ENCODE measurements at regions not wholly inside any gene's neighbourhood (a gene's known extent, or its start where the extent isn't known, plus 50 kb on each side); places are given as distances from the start of the nearest gene placed in this dataset.

DNA sequence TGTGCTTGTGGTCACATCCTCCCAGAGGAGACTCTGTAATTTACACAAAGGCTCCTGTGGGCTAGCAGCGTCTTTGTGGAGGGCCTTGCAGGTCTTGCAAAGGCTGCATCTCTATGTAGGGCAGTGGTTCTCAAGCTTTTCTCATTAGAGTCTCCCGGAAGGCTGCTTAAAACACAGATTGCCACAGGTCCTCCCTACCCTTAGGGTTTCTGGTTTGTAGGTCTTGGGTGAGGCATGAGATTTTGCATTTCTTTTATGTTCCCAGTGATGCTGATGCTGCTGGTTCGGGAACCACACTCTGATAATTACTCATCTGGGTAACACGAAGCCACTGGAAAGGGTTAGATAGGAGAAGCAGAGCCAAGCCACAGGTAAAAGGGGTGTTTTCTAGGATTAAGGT, 151.3 kb upstream of the ZBED5 start:
- H3K9me3 Mint-ChIP-seq = peaks cover 3% of the 10 kb centered on the region
- peaks cover 6% of the 10 kb centered on the region for H3K36me3 Mint-ChIP-seq
- H3K27me3 Mint-ChIP-seq = peaks cover 8% of the 10 kb centered on the region
- H3K27ac Mint-ChIP-seq = no peak overlapping the region
- ATAC-seq = no peak
- no peak overlapping the region for H3K4me3 Mint-ChIP-seq
- H3K4me1 Mint-ChIP-seq = peaks cover 23% of the 10 kb centered on the region

DNA sequence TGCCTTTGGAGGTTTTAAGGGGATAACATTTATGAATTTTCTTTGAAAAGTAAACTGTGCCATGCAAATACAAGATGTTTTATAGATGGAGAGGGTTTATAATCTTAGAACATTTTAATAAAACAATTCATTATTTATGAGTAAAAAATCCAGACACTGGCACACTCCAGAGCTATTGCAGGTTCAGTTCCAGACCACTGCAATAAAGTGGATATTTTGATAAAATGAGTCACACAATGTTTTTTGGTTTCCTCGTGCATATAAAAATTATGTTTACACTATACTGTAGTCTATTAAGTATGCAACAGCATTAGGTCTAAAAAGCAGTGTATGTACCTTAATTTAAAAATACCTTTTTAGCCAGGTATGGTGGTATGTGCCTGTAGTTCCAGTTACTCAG, 146.2 kb upstream of the ZBED5 start:
- peaks cover 30% of the 10 kb centered on the region for H3K27me3 Mint-ChIP-seq
- H3K27ac Mint-ChIP-seq = no peak overlapping the region

GRCh38 chr11:11003226-11003625, 145.4 kb upstream of the ZBED5 start:
- H3K4me1 Mint-ChIP-seq = peaks cover 7% of the 10 kb centered on the region
- H3K4me3 Mint-ChIP-seq = no peak overlapping the region
- H3K9me3 Mint-ChIP-seq = peaks cover 3% of the 10 kb centered on the region
- H3K27ac Mint-ChIP-seq = no peak overlapping the region
- peaks cover 30% of the 10 kb centered on the region for H3K27me3 Mint-ChIP-seq
- peaks cover 6% of the 10 kb centered on the region for H3K36me3 Mint-ChIP-seq
- no peak for ATAC-seq

More for the DNA sequence above, 146.2 kb upstream of the ZBED5 start:
- H3K4me1 Mint-ChIP-seq = peaks cover 7% of the 10 kb centered on the region
- no peak overlapping the region for H3K4me3 Mint-ChIP-seq
- peaks cover 3% of the 10 kb centered on the region for H3K9me3 Mint-ChIP-seq
- no peak for ATAC-seq
- peaks cover 6% of the 10 kb centered on the region for H3K36me3 Mint-ChIP-seq

DNA sequence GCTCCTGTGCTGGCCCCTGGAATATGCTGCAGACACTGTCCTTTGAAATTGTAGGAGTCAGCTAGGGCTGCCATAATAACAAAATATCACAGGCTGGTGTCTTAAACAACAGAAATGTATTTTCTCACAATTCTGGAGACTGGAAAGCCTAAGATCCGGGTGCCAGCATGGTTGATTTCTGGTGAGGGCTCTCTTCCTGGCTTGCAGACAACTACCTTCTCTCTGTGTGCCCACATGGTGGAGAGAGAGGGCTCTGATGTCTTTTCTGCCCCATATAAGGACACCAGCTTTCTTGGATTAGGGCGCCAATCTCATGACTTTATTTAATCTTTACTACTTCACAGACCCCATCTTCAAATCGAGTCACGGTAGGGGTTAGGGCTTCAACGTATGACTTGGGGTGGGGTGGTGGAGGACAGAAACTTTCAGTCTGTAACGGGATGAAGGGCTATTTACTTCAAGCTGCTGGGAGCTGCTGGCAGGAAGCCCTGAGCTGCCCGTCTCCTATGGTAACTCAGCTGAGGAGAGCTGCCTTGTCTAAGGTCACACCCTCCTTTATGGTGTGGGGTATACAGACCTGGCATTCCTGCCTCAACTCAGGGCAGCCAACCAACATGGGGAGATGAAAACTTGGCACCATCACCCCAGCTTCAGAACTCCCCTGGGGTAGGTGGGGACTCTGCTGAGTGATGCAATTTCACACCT, 142.9 kb upstream of the ZBED5 start:
- H3K36me3 Mint-ChIP-seq = peaks cover under 1% of the 10 kb centered on the region

DNA sequence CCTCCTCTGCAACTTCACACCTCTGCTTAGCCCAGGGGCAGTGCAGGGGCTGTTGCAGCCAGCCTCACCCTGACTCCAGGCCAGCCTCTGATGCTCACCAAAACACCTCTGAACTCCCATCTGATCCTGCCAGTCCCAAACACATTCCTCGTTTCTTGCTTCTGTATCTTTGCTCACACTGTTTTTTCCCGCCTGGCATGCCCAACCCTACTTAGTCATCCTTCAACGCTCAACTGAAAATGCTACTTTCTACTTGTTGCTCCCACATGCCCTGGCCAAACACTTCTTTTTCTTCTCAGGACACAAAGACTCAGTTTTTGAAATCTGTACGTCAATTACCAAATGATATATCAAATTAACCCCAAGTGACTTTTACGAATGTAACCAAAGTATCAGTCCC, 140.8 kb upstream of the ZBED5 start:
- Mint-ChIP-seq H3K27me3 (peaks cover 22% of the 10 kb centered on the region), H3K9me3 (peaks cover 8% of the 10 kb centered on the region), H3K4me3 (no peak overlapping the region), H3K4me1 (peaks cover 15% of the 10 kb centered on the region), H3K36me3 (peaks cover 8% of the 10 kb centered on the region), H3K27ac (no peak overlapping the region)
- ATAC-seq = no peak

More for the DNA sequence above, 142.9 kb upstream of the ZBED5 start:
- no peak for ATAC-seq
- peaks cover under 1% of the 10 kb centered on the region for H3K9me3 Mint-ChIP-seq
- H3K4me3 Mint-ChIP-seq = no peak overlapping the region
- H3K27me3 Mint-ChIP-seq = peaks cover 22% of the 10 kb centered on the region
- no peak overlapping the region for H3K27ac Mint-ChIP-seq
- peaks cover 7% of the 10 kb centered on the region for H3K4me1 Mint-ChIP-seq

- peaks cover 8% of the 10 kb centered on the region for H3K9me3 Mint-ChIP-seq
- no peak overlapping the region for H3K27ac Mint-ChIP-seq
- peaks cover 8% of the 10 kb centered on the region for H3K36me3 Mint-ChIP-seq
- no peak overlapping the region for H3K4me3 Mint-ChIP-seq
- no peak for ATAC-seq
- H3K27me3 Mint-ChIP-seq = peaks cover 12% of the 10 kb centered on the region
- peaks cover 15% of the 10 kb centered on the region for H3K4me1 Mint-ChIP-seq
Observed at GRCh38 chr11:10996678-10997077, 138.8 kb upstream of the ZBED5 start.

DNA sequence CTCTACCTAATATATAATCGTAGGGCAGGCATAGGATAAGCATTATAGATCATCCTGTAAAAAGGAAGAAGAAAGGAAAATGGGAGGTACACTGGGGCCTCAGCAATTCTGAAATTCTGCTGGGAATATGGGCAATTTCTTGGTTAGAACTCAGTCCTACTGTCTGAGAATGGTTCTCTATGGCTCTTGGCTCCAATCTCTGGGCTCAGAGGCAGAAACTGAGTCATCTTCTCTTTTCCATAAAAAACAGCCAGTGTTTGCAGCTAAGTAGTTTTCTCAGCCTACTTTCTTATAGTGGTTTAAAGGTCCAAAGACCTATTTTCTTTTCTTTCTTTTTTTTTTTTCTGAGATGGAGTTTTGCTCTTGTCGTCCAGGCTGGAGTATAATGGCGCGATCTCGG, 135.8 kb upstream of the ZBED5 start:
- Mint-ChIP-seq H3K9me3 (peaks cover 8% of the 10 kb centered on the region), H3K4me3 (no peak overlapping the region), H3K27ac (no peak overlapping the region), H3K4me1 (peaks cover 7% of the 10 kb centered on the region), H3K36me3 (peaks cover 8% of the 10 kb centered on the region), H3K27me3 (no peaks in the 10 kb centered on the region)
- ATAC-seq = no peak

GRCh38 chr11:10993186-10993585, 135.3 kb upstream of the ZBED5 start:
- peaks cover 8% of the 10 kb centered on the region for H3K9me3 Mint-ChIP-seq
- ATAC-seq = no peak
- no peak overlapping the region for H3K27ac Mint-ChIP-seq
- peaks cover 8% of the 10 kb centered on the region for H3K36me3 Mint-ChIP-seq
- no peaks in the 10 kb centered on the region for H3K27me3 Mint-ChIP-seq
- H3K4me3 Mint-ChIP-seq = no peak overlapping the region
- H3K4me1 Mint-ChIP-seq = peaks cover 7% of the 10 kb centered on the region

DNA sequence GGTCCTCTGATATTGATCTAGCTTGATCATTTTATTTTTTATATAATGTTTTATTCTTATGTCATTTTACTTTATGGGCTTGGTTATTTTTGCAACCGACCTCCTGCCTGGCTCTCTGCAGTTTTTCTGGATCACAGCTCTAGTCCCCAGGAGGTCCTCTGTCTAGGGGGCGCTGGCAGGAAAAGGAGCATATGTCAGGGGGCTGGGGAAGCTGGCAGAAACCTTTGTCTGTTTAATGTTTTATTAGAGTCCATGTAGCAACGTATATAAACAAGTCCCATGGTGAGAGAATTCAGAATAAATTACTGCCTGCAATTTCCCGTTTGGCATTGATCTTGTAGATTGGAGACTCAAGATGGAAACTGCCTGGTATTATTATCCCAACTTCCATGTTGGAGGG, 133.5 kb upstream of the ZBED5 start:
- Mint-ChIP-seq H3K4me3 (no peak overlapping the region), H3K27me3 (no peaks in the 10 kb centered on the region), H3K9me3 (peaks cover 8% of the 10 kb centered on the region), H3K4me1 (peaks cover 13% of the 10 kb centered on the region), H3K36me3 (peaks cover 8% of the 10 kb centered on the region), H3K27ac (no peak overlapping the region)
- no peak for ATAC-seq

DNA sequence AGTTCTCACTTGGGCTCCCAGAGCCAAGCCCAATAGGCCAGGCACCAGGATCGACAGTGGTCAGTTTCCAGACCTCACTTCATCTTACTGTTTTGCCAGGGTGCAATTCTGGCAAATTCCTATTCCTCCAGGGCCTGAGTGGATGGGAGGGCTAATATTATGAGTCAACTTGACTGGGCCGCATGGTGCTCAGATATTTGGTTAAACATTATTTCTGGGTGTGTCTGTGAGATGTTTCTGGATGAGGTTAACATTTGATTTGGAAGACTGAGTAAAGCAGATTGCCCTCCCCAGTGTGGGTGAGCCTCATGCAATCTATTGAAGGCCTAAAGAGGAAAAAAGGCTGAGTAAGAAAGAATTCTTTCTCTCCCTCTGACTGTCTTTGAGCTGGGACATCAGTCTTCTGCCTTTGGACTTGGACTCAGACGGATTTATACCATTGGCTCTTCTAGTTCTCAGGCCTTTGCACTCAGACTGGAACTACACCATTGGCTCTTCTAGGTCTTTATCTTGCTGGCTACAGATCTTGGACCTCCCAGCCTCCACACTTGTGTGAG, 132.9 kb upstream of the ZBED5 start:
- H3K27me3 Mint-ChIP-seq = no peaks in the 10 kb centered on the region
- peaks cover 7% of the 10 kb centered on the region for H3K9me3 Mint-ChIP-seq
- peaks cover 17% of the 10 kb centered on the region for H3K4me1 Mint-ChIP-seq
- H3K27ac Mint-ChIP-seq = peak overlapping the region; percentile 36
- ATAC-seq = no peak
- H3K36me3 Mint-ChIP-seq = peaks cover 8% of the 10 kb centered on the region
- no peak overlapping the region for H3K4me3 Mint-ChIP-seq

DNA sequence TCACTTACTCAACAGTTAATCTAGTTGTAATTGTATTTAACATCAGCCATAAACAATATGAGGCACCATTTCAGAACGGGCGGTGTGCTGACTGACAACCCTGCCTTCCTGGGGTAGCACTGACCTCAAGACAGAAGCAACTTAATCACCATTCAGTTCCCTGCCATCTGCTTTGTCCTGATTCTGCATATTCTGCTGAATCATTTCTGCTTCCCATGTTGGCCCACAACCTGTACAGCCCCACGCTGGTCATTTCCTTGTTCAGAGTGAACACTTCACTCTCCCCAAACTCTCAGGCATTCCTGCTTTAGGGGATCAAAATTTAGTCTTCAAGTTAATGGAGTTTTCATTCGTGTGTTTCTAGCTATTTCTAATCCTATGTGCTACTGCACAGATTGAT, 132.3 kb upstream of the ZBED5 start:
- Mint-ChIP-seq H3K9me3 (peaks cover 4% of the 10 kb centered on the region), H3K4me3 (no peak overlapping the region), H3K36me3 (peaks cover 8% of the 10 kb centered on the region), H3K4me1 (peaks cover 19% of the 10 kb centered on the region), H3K27me3 (no peaks in the 10 kb centered on the region), H3K27ac (peak overlapping the region; percentile 36)
- ATAC-seq = no peak

DNA sequence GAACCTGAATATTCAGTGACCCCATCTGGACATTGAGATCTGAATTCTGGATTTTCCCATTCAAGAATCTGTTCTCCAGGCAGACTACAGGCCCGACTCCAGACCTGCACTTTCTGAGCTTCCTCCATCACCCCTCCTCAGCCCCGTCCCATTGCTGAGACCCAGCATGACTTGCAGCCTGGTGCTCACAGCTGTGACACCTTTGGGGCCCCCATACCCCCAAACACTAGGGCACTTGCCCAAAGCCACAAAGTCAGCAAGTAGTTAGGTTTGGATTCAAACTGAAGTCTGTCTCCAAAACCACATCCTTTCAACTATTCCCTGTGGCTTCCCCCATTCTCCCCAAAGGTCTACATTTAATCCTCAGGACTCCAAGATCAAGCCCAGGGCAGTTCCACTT, 128.2 kb upstream of the ZBED5 start:
- ATAC-seq = no peak
- H3K4me3 Mint-ChIP-seq = no peak overlapping the region
- peaks cover 8% of the 10 kb centered on the region for H3K36me3 Mint-ChIP-seq
- H3K27me3 Mint-ChIP-seq = no peaks in the 10 kb centered on the region
- peaks cover 33% of the 10 kb centered on the region for H3K4me1 Mint-ChIP-seq
- peaks cover 7% of the 10 kb centered on the region for H3K9me3 Mint-ChIP-seq
- H3K27ac Mint-ChIP-seq = no peak overlapping the region

- Mint-ChIP-seq H3K36me3 (peaks cover 9% of the 10 kb centered on the region), H3K9me3 (peaks cover 7% of the 10 kb centered on the region), H3K27ac (no peak overlapping the region), H3K4me1 (peaks cover 41% of the 10 kb centered on the region), H3K27me3 (no peaks in the 10 kb centered on the region), H3K4me3 (no peak overlapping the region)
- no peak for ATAC-seq
Observed at GRCh38 chr11:10984742-10985141, 126.9 kb upstream of the ZBED5 start.

DNA sequence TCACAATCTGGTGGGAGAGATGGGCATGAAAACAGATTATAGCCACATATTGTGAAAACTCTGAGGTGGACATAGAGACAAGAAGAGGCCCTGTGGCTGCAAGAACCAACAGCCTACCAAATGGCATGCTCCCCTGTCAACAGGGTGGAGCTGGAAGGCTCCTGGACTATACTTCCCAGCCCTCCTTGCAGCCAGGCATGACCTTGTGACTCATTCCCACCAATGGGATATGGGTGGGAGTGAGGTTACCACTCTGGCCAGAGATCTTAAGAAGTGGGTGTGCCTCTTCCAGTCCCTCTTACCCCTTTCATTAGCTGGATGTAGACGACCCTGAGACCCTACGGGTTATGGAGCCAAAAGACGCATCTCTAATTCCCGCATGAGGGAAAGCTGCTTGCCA, 126.4 kb upstream of the ZBED5 start:
- Mint-ChIP-seq H3K27ac (no peak overlapping the region), H3K27me3 (no peaks in the 10 kb centered on the region), H3K9me3 (peaks cover 7% of the 10 kb centered on the region), H3K36me3 (peaks cover 9% of the 10 kb centered on the region), H3K4me3 (no peak overlapping the region), H3K4me1 (peaks cover 46% of the 10 kb centered on the region)
- ATAC-seq = no peak

DNA sequence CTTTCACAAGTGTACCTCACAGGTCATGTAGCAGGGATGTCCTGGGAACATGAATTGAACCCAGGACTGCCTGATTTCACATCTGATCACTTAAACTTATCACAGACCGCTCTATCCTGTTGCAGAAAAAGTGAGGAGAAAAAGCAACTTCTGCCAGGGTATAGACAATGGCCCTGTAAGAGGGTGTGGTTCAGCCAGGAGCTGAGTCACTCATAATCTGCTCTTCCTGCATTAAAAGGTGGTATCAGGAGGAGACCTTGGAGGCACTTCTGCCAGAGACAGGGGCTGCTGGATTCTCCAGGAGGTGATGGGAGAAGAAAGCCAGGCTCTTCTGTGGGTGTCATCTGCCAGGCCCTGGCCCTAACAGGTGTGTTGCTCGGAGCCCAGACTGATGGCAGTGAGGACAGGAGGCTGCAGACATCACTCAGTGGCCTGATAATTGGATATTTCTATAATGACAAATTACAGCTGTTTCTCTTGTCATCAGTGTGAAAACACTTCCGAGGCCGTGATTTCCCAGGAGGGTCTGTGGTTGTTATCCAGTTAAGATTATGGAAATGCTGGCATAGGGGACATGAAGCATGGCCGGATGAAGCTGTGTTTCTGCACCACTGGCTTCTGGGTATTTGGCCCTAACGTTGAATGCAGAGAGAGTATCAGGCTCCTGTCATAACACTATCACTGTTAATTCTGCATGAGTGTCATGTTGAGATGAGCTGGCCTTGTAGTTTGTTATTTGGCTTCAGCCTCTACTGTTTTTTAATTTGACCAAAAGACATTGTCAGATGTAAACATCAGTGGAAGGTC, 125.1 kb upstream of the ZBED5 start:
- Mint-ChIP-seq H3K4me3 (no peak overlapping the region), H3K9me3 (peaks cover 13% of the 10 kb centered on the region), H3K27ac (peak overlapping the region; percentile 52), H3K27me3 (no peaks in the 10 kb centered on the region), H3K4me1 (peaks cover 59% of the 10 kb centered on the region), H3K36me3 (peaks cover 9% of the 10 kb centered on the region)
- no peak for ATAC-seq

- Mint-ChIP-seq H3K4me3 (no peak overlapping the region), H3K27ac (peak overlapping the region; percentile 23), H3K9me3 (peaks cover 17% of the 10 kb centered on the region), H3K4me1 (peaks cover 55% of the 10 kb centered on the region), H3K27me3 (no peaks in the 10 kb centered on the region), H3K36me3 (peaks cover 14% of the 10 kb centered on the region)
- peak; percentile 88 for ATAC-seq
Observed at GRCh38 chr11:10979529-10979928, 121.7 kb upstream of the ZBED5 start.

Measured in stimulated activated memory B cell treated with anti-CD40 and anti-IgM and Interleukin-4, amounts not matched to agents 10 μg/mL and 1 μg/mL and 100 μg/mL, for 72 hours (primary cell).